ENCODE measurements at regions not wholly inside any gene's neighbourhood (a gene's known extent, or its start where the extent isn't known, plus 50 kb on each side); places are given as distances from the start of the nearest gene placed in this dataset.

GRCh38 chr18:44051026-44051425 is 629.7 kb upstream of the SETBP1 start:
- WGBS: 52% methylated on average over 1 of the region's 1 CpG
- H3K4me3 ChIP-seq (ENCODE audit: low read length): no peak overlapping the region
- H3K4me1 ChIP-seq (ENCODE audit: insufficient read depth, low read length): peaks cover 32% of the 10 kb centered on the region
- no peaks in the 10 kb centered on the region for H3K36me3 ChIP-seq (ENCODE audit: insufficient read depth, low read length)
- no peak overlapping the region for H3K9ac ChIP-seq (ENCODE audit: low read depth, low read length)
- no peaks in the 10 kb centered on the region for H3K27me3 ChIP-seq (ENCODE audit: insufficient read depth, low read length)
- H3K9me3 ChIP-seq (ENCODE audit: insufficient read depth, low read depth, low read length): 0 out of 2 replicates have a peak, but pooled peaks cover under 1% of the 10 kb centered on the region
- peak overlapping the region; percentile 33; the same call in 1 of the 2 replicates for H3K27ac ChIP-seq (ENCODE audit: low read depth, low read length)

GRCh38 chr18:44054514-44054913 is 626.2 kb upstream of the SETBP1 start:
- 0 out of 2 replicates have a peak, but pooled peaks cover 8% of the 10 kb centered on the region for H3K9me3 ChIP-seq (ENCODE audit: insufficient read depth, low read depth, low read length)
- H3K36me3 ChIP-seq (ENCODE audit: insufficient read depth, low read length): no peaks in the 10 kb centered on the region
- WGBS: 90% methylated on average over 1 of the region's 1 CpG

DNA sequence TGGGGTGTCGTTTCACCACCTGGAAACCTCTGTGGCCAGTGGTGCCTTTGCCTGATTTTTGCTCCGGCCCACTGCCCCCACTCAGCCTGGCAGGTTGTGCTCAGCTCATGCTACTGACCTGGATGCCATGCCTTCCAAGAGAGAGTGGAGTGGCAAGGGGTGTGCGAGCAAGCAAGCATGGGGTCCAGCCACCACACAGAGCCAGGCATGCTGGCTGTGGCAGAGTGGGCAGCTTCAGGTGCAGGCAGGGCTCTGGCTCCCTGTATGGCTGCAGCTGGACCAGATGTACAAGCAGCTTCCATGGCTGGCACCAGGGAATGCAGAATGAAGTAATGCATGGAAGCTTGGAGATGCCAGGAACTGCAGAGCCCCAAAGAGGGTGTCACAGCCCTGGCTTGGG is 620.5 kb upstream of the SETBP1 start:
- H3K36me3 ChIP-seq (ENCODE audit: insufficient read depth, low read length): no peaks in the 10 kb centered on the region
- no peaks in the 10 kb centered on the region for H3K4me1 ChIP-seq (ENCODE audit: insufficient read depth, low read length)
- peaks cover 15% of the 10 kb centered on the region; the same call in 1 of the 2 replicates for H3K9me3 ChIP-seq (ENCODE audit: insufficient read depth, low read depth, low read length)
- no peak overlapping the region for H3K27ac ChIP-seq (ENCODE audit: low read depth, low read length)
- H3K4me3 ChIP-seq (ENCODE audit: low read length): no peak overlapping the region
- no peak overlapping the region for H3K9ac ChIP-seq (ENCODE audit: low read depth, low read length)
- 93% methylated on average over 3 of the region's 3 CpGs for WGBS
- no peaks in the 10 kb centered on the region for H3K27me3 ChIP-seq (ENCODE audit: insufficient read depth, low read length)

More at GRCh38 chr18:44054514-44054913, 626.2 kb upstream of the SETBP1 start:
- Histone ChIP-seq H3K27ac (ENCODE audit: low read depth, low read length) (no peak overlapping the region), H3K4me1 (ENCODE audit: insufficient read depth, low read length) (peaks cover 19% of the 10 kb centered on the region), H3K9ac (ENCODE audit: low read depth, low read length) (no peak overlapping the region), H3K27me3 (ENCODE audit: insufficient read depth, low read length) (no peaks in the 10 kb centered on the region), H3K4me3 (ENCODE audit: low read length) (no peak overlapping the region)

DNA sequence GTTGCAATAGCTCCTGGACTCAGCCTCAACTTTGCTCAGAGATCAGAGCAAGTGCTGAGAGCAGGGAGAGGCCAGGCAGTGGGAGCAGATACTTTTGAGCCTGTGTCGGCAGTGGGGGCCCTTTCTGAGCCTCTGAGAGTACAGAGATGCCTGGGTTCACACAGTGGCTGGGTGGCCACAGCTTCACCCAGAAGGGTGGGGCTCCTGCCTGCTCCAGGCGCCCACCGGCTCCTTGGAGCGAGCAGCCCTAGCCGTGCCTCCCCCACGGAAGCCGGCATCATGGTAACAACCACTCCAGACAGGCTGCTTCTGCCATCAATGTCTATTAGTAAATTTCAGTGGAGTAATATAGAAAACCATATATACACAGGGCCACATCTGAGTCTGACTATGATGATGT is 619.2 kb upstream of the SETBP1 start:
- peaks cover 11% of the 10 kb centered on the region; the same call in 1 of the 2 replicates for H3K9me3 ChIP-seq (ENCODE audit: insufficient read depth, low read depth, low read length)
- H3K4me1 ChIP-seq (ENCODE audit: insufficient read depth, low read length): no peaks in the 10 kb centered on the region
- WGBS: 97% methylated on average over 7 of the region's 7 CpGs
- H3K27ac ChIP-seq (ENCODE audit: low read depth, low read length): no peak overlapping the region
- H3K27me3 ChIP-seq (ENCODE audit: insufficient read depth, low read length): no peaks in the 10 kb centered on the region
- no peak overlapping the region for H3K9ac ChIP-seq (ENCODE audit: low read depth, low read length)
- H3K36me3 ChIP-seq (ENCODE audit: insufficient read depth, low read length): no peaks in the 10 kb centered on the region
- H3K4me3 ChIP-seq (ENCODE audit: low read length): no peak overlapping the region

- no peak overlapping the region for H3K9ac ChIP-seq (ENCODE audit: low read depth, low read length)
- no peaks in the 10 kb centered on the region for H3K27me3 ChIP-seq (ENCODE audit: insufficient read depth, low read length)
- no peak overlapping the region for H3K4me3 ChIP-seq (ENCODE audit: low read length)
- no peaks in the 10 kb centered on the region for H3K36me3 ChIP-seq (ENCODE audit: insufficient read depth, low read length)
- peaks cover 7% of the 10 kb centered on the region; the same call in 1 of the 2 replicates for H3K9me3 ChIP-seq (ENCODE audit: insufficient read depth, low read depth, low read length)
- H3K4me1 ChIP-seq (ENCODE audit: insufficient read depth, low read length): no peaks in the 10 kb centered on the region
- no peak overlapping the region for H3K27ac ChIP-seq (ENCODE audit: low read depth, low read length)
- WGBS: 96% methylated on average over 4 of the region's 4 CpGs
These were observed 618.3 kb upstream of the SETBP1 start for GRCh38 chr18:44062345-44062744.

- Histone ChIP-seq H3K4me1 (ENCODE audit: insufficient read depth, low read length) (no peaks in the 10 kb centered on the region), H3K4me3 (ENCODE audit: low read length) (no peak overlapping the region), H3K36me3 (ENCODE audit: insufficient read depth, low read length) (no peaks in the 10 kb centered on the region), H3K9ac (ENCODE audit: low read depth, low read length) (no peak overlapping the region), H3K9me3 (ENCODE audit: insufficient read depth, low read depth, low read length) (peaks cover 7% of the 10 kb centered on the region; the same call in 1 of the 2 replicates), H3K27me3 (ENCODE audit: insufficient read depth, low read length) (no peaks in the 10 kb centered on the region), H3K27ac (ENCODE audit: low read depth, low read length) (no peak overlapping the region)
- 96% methylated on average over 3 of the region's 3 CpGs for WGBS
These were observed 615.5 kb upstream of the SETBP1 start for GRCh38 chr18:44065206-44065605.

DNA sequence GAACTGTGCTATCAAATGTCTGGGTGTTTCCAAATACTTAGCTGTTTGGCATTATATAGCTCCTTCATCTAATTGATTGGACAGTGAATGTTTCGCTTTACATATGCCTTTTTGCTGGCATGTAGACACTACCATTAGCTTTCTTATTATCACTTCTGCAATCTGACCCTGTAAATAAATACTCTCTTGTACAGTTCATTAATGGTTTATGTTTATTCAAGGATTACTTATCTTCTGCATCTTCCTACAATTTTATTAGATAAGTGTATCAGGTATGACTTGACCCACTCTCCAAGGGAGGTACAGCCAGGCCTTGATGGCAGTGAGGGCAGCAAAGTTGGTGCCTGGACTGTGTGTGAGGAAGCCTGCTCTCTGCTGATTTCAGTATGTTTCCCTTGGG is 614.1 kb upstream of the SETBP1 start:
- Histone ChIP-seq H3K9me3 (ENCODE audit: insufficient read depth, low read depth, low read length) (no peaks in the 10 kb centered on the region), H3K27ac (ENCODE audit: low read depth, low read length) (no peak overlapping the region), H3K36me3 (ENCODE audit: insufficient read depth, low read length) (no peaks in the 10 kb centered on the region), H3K4me3 (ENCODE audit: low read length) (no peak overlapping the region), H3K9ac (ENCODE audit: low read depth, low read length) (no peak overlapping the region), H3K4me1 (ENCODE audit: insufficient read depth, low read length) (no peaks in the 10 kb centered on the region), H3K27me3 (ENCODE audit: insufficient read depth, low read length) (no peaks in the 10 kb centered on the region)
- WGBS: 100% methylated on average over 1 of the region's 1 CpG

GRCh38 chr18:44067186-44067585 is 613.5 kb upstream of the SETBP1 start:
- no peak overlapping the region for H3K4me3 ChIP-seq (ENCODE audit: low read length)
- no peak overlapping the region for H3K9ac ChIP-seq (ENCODE audit: low read depth, low read length)
- H3K36me3 ChIP-seq (ENCODE audit: insufficient read depth, low read length): no peaks in the 10 kb centered on the region
- H3K9me3 ChIP-seq (ENCODE audit: insufficient read depth, low read depth, low read length): no peaks in the 10 kb centered on the region
- H3K27ac ChIP-seq (ENCODE audit: low read depth, low read length): no peak overlapping the region
- H3K4me1 ChIP-seq (ENCODE audit: insufficient read depth, low read length): no peaks in the 10 kb centered on the region
- WGBS: 100% methylated on average over 2 of the region's 2 CpGs
- H3K27me3 ChIP-seq (ENCODE audit: insufficient read depth, low read length): no peaks in the 10 kb centered on the region

- Histone ChIP-seq H3K4me1 (ENCODE audit: insufficient read depth, low read length) (no peaks in the 10 kb centered on the region), H3K9ac (ENCODE audit: low read depth, low read length) (no peak overlapping the region), H3K4me3 (ENCODE audit: low read length) (no peak overlapping the region), H3K36me3 (ENCODE audit: insufficient read depth, low read length) (no peaks in the 10 kb centered on the region), H3K27ac (ENCODE audit: low read depth, low read length) (no peak overlapping the region), H3K9me3 (ENCODE audit: insufficient read depth, low read depth, low read length) (no peaks in the 10 kb centered on the region), H3K27me3 (ENCODE audit: insufficient read depth, low read length) (no peaks in the 10 kb centered on the region)
- WGBS: 87% methylated on average over 3 of the region's 3 CpGs
These were observed 605.6 kb upstream of the SETBP1 start for GRCh38 chr18:44075038-44075437.

DNA sequence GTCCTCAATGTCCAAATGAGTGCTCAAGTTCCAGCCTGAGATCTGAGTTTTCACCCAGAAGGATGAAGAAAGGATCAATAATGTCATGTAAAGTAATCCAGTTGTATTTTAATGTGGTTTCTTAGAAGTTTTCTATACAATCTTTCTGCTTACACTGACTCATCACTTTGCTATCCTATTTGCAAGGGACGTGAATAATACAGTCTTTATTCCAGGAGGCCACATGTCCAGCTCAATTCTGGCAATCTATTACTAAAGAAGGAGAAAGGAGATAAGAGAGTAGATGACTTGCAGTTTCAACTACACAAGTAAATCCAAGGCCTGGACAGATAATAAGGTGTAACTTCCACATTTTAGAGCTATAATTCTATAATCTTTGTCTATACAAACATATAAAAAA is 601.1 kb upstream of the SETBP1 start:
- Histone ChIP-seq H3K9me3 (ENCODE audit: insufficient read depth, low read depth, low read length) (no peaks in the 10 kb centered on the region), H3K9ac (ENCODE audit: low read depth, low read length) (no peak overlapping the region), H3K4me3 (ENCODE audit: low read length) (no peak overlapping the region), H3K27ac (ENCODE audit: low read depth, low read length) (no peak overlapping the region), H3K4me1 (ENCODE audit: insufficient read depth, low read length) (no peaks in the 10 kb centered on the region), H3K36me3 (ENCODE audit: insufficient read depth, low read length) (no peaks in the 10 kb centered on the region), H3K27me3 (ENCODE audit: insufficient read depth, low read length) (no peaks in the 10 kb centered on the region)
- WGBS: 100% methylated on average over 1 of the region's 1 CpG

DNA sequence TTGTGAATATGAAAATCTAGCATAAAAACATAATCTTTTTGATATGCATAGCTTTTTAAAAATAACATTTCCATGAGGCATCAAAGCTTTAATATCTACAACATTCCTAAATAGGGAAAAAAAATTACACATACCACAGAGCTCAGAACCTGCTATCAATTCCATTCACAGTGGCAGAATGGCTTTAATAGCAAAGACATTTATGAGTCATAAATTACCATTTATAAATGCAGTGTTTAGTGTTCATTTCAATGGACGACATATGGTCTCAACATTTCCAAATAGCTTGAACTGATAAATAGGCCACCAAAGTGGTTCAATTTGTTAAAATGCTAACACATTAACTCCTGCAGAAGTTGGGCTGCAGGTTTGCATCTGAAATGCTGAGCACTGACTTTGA is 600.6 kb upstream of the SETBP1 start:
- Histone ChIP-seq H3K36me3 (ENCODE audit: insufficient read depth, low read length) (no peaks in the 10 kb centered on the region), H3K27me3 (ENCODE audit: insufficient read depth, low read length) (no peaks in the 10 kb centered on the region), H3K4me3 (ENCODE audit: low read length) (no peak overlapping the region), H3K9ac (ENCODE audit: low read depth, low read length) (no peak overlapping the region), H3K4me1 (ENCODE audit: insufficient read depth, low read length) (no peaks in the 10 kb centered on the region), H3K9me3 (ENCODE audit: insufficient read depth, low read depth, low read length) (no peaks in the 10 kb centered on the region), H3K27ac (ENCODE audit: low read depth, low read length) (no peak overlapping the region)
- WGBS: 94% methylated on average over 1 of the region's 1 CpG

GRCh38 chr18:44089732-44090131 is 591.0 kb upstream of the SETBP1 start:
- WGBS: 87% methylated on average over 1 of the region's 2 CpGs
- Histone ChIP-seq H3K4me3 (ENCODE audit: low read length) (no peak overlapping the region), H3K9ac (ENCODE audit: low read depth, low read length) (no peak overlapping the region), H3K27ac (ENCODE audit: low read depth, low read length) (no peak overlapping the region), H3K27me3 (ENCODE audit: insufficient read depth, low read length) (no peaks in the 10 kb centered on the region), H3K4me1 (ENCODE audit: insufficient read depth, low read length) (peaks cover 40% of the 10 kb centered on the region), H3K36me3 (ENCODE audit: insufficient read depth, low read length) (no peaks in the 10 kb centered on the region), H3K9me3 (ENCODE audit: insufficient read depth, low read depth, low read length) (no peaks in the 10 kb centered on the region)

Data from HUES64 (cell line).